ENCODE measurements at regions not wholly inside any gene's neighbourhood (a gene's known extent, or its start where the extent isn't known, plus 50 kb on each side); places are given as distances from the start of the nearest gene placed in this dataset.

DNA sequence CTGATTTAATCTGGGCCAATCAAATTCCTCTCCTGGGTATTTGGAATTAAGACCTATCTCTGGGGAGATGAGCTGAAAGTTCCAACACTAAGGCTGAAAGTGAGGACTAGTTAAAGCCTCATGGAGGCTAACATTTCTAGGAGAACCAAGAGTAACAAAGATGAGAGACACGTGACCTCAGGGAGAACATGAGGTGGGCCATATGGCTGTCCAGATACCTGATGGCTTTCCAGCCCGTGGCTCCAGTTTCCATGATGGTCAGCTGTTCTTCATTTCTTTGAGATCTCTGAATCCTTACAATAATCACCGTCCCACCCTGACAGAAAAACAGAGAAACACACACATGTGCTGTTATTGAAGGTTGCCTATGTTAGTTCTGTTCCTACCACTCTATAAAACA, 66.1 kb downstream of the LEPR start:
- no peak for DNase-seq (ENCODE audit: low read depth)

DNA sequence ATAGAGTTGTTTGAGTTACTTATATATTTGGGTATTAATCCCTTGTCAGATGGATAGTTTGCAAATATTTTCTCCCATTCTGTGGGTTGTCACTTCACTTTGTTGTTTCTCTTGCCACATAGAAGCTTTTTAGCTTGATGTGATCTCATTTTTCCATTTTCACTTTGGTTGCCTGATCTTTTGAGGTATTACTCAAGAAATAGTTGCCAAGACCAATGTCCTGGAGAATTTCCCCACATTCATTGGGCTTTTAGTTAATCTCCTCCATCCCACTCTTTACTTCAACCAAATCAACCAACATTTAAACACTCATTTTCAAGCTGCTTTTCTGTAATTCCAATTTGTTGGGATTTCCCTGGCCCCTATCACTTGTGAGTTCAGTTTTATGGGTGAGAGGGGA, 69.0 kb downstream of the LEPR start:
- no peak for DNase-seq (ENCODE audit: low read depth)

DNA sequence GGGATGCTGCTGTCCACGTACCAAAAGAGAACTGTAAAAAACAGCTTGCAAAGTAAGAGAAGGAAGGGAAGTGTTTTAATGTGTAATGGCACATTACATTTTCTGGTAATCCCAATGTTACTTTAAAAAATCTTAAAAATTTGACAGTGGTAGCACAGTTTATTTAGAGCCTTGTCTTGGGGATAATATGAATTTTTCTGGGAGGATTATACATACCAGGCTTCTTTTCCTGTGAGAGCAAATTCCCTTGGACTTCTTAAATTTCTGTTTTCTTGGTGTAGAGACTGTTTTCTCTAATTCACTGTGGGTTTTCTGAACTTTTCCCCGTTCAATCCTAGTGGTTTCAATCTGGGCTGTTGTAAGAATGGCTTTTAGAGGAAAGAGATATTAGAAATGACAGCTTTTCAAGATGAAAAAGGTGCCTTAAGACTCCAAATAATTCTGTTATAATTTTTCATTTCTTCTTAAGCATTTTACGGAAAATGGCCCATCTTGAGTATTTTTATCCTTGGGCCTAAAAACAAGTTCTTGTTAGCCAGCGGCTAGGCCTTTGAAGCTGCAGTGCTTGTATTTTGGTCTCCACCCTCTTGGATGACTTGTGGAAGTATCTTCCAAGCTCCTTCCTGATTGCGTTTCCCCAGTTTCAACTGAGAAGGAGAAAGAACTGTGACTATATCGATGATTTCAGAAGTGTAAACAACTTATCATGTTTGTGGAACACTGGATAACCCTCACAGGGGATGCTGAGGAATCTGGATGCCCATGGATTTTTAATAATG, 70.0 kb downstream of the LEPR start:
- DNase-seq (ENCODE audit: low read depth), result no peak

DNA sequence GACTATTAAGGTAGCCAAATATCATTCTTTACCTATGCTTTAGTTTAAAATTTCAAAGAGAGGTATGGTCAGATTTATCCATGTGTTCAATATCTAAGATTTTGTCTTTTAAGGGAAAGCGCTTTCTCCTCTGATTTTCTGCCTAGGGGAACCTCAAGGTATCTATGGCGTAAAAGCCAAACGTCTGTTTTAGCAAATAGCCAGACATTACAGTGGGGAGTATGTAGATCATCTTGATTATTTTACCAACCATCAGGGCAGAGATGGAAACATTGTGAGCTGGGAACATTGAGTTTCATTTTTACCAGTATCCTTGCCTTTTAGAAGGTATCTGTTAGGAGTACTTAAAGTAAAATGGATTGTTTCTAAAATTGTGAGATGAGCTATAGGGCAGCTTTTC, 71.0 kb downstream of the LEPR start:
- DNase-seq (ENCODE audit: low read depth), result no peak

DNA sequence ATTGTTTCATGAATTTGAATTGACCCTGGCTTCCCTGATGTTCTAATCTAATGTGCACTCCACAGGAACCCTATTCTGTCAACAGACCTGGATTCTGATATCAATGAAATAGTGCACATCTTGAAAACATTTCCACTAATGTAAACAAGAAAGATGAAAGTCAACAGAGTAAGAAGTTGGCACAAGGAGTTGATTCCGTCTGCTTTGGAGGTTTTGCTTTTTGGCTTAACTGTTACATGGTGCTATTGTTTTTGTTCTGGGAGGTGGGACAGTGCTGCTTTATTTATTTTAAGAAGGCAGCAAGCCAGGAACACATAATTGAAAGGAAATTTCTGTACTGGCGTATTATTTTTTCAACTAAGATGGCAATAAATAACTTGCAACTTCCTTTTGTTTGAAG, 73.3 kb downstream of the LEPR start:
- no peak for DNase-seq (ENCODE audit: low read depth)

DNA sequence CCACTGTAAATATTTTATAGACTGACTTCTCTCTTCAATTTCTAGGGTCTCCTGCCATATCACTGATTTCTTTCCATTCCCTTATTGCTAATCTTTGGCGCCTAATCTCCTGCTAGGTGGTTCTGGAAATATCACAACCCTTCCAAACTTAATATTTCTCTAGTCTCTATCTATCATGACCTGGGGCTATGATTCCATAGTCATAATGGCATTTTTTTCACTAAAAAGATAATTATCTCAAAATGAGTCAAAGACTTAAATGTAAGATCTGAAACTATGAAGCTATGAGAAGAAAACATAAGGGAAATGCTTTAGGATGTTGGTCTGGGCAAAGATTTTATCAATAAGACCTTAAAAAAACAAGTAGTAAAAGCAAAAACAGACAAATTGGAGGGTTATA, 74.2 kb downstream of the LEPR start:
- no peak for DNase-seq (ENCODE audit: low read depth)

DNA sequence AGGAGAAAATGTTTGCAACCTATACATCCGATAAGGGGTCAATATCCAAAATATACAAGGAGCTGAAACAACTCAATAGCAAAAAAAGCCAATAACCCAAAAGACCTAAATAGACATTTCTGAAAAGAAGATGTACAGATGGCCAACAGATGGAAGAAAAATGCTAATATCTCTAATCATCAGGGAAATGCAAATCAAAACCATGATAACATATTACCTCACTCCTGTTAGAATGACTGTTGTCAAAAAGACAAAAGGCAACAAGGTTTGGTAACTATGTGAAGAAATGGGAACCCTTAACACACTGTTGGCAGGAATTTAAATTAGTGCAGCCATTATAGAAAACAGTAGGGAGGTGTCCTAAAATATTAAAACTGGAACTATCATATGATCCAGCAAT, 74.7 kb downstream of the LEPR start:
- no peak for DNase-seq (ENCODE audit: low read depth)

DNA sequence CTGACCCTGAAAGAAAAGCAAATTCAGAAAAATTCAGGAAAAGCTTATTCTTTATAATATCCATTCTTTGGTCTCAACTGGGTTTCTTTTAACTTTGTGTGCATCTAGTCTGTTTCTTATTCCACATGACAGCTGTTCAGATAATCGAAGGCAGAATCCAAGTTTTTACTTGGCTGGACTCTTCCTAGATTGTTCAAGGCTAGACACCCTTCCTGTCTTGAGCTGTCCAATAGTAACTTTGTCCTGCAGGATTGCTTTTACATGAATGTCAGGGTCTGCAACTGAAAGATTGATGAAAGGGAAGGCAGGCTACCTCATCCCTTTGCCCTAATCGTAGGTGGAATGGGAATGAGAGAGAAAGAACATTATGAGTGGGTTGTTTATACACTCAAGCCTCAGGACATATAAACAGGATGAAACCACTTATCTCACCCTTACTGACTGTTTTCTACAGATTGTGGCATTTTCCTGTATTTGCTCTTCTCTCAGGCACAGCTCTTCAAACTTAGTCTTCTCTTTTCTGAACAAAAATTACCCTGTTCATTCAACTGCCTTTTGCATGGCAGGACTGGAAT, 76.9 kb downstream of the LEPR start:
- DNase-seq (ENCODE audit: low read depth), result no peak

DNA sequence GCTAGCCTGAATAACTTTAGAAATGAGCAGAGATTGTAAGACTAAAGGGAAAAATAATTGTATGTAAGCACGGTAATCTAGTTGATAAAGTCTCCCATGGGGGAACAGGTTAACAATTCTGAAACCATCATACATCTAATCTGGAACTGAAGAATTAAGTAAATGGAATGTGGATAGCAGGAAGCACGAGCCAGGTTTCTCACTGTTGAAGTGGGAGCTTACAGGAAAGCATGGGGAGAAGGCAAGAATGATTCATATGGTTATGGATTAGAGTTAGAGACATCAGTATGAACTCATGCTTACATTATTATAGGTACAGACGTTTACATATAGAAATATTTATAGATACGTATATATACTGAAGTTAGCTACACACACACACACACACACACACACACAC, 83.0 kb downstream of the LEPR start:
- no peak for DNase-seq (ENCODE audit: low read depth)

DNA sequence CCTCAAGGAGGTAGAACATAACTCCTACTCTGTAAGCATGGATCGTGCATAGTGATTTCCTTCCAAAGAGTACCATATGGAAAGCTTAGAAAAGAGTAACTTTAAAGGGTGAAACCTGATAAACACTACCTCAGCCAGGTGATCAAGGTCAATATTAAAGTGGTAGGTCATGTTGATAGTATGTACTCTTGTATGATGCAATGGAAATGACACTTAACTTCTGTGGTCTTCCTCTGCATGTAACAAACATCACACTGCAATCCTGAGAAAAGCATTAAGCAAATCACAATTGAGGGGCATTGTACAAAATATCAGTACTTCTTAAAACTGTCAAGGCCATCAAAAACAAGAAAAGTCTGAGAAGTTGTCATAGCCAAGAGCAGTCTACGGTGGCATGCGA, 83.8 kb downstream of the LEPR start:
- DNase-seq (ENCODE audit: low read depth), result no peak

DNA sequence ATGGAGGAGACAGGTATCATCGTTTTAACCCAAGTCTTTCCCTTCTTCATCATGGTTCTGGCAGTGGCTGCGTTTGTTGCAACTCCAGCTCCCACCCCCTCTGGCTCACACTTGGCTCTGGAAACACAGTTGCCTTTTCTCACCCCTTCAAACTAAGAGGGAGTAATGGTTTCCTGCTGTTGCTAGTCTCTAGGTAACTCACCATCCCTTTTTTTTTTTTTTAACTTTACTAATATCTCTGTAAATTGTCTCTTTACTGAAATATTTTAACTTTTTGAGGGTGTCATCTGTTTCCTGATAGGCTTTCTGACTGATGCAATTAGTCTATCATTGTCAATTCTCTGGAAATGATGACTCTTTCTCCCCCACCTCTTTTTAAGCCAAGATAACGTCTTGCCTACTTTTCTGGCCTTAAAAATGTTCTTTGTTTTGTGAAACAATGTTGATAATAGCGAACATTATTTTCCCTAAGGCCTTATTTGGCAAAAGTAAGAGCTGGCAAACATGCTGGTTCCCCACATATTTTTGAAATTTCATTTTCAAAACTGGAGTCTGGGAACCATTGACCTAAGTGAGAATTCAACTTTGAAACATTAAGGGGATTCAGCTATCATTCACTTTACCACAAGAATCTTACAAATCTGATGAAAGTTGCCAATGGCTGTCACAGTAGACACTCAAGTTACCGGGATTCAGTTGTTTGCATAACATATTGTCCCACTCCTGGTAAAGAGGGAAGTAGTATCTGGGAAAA, 85.3 kb downstream of the LEPR start:
- no peak for DNase-seq (ENCODE audit: low read depth)

DNA sequence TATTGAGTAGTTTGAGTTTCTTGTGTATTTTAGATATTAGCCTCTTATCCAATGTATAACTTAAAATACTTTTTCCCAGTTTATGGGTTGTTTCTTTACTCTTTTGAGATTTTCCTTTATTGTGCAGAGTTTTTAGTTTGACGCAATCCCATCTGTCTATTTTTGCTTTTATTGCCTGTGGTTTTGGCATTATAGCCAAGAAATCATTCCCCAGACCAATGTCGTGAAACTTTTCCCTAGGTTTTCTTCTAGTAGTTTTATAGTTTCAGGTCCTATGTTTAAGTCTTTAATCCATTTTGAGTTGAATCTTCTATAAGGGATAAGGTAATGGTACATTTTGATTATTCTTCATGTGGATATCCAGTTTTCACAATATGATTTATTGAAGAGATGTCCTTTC, 87.6 kb downstream of the LEPR start:
- DNase-seq (ENCODE audit: low read depth), result no peak

DNA sequence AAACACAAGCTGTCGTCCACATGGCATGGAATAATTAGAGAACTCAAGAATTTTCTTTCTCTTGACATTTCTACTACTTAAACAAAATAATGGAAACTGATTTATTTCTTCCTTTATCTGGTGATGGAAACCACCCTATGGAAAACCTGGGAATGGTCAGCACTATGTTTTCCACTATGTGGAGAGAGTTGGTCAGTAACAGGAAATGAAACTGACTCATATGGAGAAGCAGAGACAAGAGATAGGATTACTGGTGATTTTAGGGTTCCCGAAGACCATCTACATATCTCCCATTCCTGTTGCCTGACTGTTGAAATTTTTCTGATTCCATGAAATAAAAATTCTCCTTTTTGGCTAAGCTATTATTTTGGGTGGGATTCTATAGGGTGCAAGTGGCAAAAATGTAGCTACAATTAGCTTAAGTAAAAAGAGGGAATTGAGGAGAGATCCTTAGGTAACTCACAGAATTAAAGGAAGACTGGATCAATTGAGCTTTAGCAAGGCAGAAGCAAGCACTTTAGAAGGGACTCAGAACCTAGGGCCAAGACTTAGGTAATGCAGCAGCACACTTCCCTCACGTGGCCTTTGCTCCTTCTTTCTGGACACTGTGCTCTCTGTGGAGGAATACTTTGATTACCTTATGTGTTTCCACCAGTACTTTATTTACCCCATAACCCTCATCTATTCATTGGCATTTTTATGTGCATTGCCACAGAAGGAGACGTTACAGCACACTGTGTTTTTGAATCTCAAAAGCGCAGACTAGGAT, 89.6 kb downstream of the LEPR start:
- DNase-seq (ENCODE audit: low read depth), result no peak

DNA sequence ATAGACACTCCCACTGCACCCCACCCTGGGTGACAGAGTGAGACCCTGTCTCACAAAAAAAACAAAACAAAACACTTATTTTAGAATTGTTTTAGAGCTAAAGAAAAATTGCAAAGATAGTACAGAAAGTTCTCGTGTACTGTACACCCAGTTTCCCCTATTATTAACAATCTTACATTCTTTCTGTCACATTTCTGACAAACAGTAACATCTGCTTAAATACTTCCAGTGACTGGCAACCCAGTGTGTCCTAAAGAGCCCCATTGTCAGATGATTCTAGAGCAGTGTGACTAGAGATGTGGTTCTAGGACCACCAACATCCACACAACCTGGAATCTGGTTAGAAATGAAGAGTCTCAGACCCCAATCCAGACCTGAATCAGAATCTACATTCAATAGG, 90.5 kb downstream of the LEPR start:
- DNase-seq (ENCODE audit: low read depth), result no peak

DNA sequence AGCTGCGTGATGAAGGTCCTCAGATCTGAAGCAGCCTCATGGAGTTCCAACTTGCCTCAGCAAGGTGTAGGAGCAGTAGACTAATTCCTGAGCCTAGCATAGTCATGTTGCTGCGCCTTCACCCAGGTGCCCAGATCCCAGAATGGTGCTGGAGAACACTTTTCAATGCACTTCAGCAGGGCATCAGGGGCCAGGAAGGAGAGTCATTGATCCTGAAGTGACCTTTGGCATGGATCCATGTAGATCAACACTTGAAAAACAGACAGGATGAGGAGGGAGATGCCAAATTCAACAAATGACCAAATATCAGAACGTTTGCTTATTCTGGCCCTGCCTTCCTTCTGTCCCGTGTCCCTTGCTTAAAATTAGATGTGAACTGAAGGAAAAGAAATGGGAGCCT, 91.9 kb downstream of the LEPR start:
- DNase-seq (ENCODE audit: low read depth), result no peak

DNA sequence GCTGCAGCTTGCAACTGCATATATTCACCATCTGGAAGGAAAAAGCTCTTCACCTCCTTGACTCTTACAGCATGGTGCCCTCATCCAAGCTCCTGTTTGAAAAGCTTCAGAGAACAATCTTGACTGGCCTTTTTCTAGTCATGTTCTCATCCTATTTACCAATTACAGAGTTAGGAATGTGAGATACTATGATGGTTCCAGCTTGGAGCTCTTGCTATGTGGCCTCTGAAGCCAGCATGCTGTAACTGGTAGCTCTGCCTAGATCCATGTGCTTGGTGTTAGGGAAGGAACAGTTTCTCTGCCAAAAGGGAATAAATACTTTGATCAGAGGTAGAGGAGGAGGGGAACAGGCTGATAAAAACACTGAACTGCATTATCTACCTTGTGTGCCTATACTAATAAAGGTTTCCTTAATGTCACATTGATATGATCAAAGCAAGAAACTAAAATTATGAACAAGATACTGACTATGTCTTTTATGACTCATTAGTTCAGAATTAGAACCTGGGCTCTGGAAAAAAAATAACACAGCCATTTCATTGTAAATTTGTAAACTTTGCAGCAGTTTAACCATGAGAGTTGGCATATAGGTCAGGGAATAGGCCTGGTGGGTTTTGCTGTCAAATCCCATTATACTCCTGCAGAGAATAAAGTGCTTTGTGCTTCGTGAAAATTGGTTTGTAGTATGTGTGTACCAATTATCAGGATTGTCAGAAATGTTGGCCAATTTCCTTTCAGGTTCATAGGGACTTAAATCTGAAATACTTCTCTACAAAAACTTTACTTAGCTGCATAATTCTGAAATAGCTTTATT, 92.7 kb downstream of the LEPR start:
- no peak for DNase-seq (ENCODE audit: low read depth)

DNA sequence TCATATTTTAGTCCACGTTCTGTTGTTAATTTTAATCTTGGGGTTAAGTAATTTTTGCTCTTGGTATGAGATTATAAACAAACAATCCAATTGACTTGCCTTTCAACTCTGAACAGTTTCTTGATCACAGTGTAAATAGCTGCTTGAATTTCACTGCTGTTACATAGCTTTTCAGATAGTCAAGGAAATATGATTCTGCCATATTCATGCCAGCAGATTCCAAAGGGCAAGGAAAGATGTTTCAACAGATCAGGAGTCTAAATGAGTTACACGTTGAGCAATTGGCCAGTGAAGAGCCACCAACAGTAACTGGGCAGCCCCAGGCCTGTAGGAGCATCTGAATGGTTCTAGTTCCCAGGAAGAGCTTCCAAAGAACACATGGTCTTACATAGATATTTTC, 93.6 kb downstream of the LEPR start:
- DNase-seq (ENCODE audit: low read depth), result no peak

DNA sequence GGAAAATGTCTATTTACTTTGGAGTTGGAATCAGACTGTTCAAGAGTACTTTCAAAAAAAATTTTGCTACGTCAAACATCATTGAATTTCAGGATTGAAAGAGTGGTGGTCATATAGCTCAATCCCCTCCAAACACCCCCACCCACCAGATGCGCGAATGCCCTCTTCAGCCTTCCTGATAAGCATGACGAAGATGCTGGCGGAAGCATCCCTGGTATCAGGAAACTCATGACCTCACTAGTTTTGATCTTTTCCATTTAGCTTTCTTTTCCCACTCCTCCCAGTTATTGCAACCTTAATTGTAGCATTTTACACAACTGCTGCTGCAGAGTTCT, 104.4 kb downstream of the LEPR start:
- DNase-seq (ENCODE audit: low read depth), result no peak

DNA sequence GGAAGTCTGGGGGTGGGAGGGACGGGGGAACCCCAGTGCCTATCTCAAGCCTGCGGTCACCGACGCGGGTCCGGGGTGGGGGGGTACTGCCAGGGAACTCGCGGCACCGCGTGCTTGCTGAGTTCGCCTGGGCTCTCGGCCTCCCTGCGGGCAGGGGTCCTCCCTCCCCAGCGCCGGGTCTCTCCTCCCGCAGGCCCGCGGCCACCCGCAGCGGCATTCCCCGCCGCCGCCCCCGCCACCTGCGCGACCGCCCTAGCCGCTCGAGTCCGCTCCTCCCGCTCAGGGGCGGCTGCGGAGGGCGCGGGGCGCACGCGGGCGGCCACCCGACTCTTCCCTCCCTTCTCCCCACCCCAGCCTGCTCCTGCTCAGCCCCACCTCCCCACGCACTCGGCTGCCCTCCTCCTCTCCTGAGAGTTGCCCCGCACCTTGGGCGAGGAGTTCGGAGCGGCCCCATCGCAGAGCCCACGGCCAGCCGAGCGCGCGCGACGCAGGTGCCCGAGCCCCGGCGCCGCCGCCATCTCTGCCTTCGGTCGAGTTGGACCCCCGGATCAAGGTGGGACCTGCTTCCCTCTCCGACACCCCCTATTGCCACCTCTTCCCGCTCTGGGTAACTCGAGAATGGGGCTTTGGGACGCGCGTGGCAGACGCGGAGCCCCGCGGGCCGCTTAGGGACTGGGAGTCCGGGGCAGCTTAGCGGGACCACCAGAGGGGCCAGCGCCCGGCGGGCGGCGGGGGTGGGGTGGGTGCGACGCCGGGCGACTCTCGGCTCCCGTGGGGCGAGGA, 105.0 kb downstream of the LEPR start:
- DNase-seq (ENCODE audit: low read depth), result no peak

DNA sequence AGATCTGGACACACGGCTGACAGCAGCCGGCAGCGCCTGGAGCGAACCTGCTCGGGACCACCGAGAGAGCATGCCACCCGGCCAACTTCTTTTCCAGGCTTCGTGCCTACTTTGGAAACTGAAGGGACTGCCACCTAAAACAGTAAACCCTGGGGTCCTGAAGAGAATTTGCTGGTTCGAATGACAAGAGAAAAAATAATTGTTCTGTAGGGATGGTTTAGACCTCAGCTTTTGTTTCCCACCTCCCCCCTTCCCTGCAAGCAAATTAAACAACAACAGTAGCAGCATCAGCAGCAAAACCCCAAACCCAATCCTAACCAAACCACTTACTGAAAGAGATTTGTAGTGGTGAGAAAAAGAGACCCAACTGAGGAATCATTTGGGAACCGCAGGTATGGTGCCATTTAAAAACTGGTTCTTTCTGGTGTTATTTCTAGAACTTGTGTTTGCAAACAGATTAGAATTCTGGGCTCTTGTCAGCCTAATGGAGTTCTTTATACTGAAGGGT, 105.6 kb downstream of the LEPR start:
- no peak for DNase-seq (ENCODE audit: low read depth)

DNA sequence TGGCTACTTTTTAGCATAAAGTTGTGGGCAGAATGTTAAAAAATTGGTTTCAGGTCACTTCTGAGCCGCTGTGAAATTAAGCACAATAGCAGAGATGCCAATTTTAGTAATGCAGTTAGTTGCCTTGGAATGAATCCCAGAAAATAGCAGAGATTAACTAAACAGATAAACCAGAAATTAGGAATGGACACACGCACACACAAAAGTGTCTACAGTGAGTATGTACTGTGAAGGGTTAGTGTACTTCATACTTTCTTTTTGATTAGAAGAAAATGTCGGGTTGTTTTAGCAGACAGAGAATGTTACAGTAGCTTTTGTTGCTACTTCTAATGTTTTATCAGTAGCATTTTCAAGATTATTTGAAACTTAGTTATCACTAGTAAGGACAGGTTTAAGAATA, 106.7 kb downstream of the LEPR start:
- DNase-seq (ENCODE audit: low read depth), result no peak
